HCT116 (cell line): ENCODE measurements at regions not wholly inside any gene's neighbourhood (a gene's known extent, or its start where the extent isn't known, plus 50 kb on each side); places are given as distances from the start of the nearest gene placed in this dataset.
"Not testable (repeated sequence)": the region's sequence is repeated elsewhere in the genome, so short reads cannot be mapped to it uniquely, and the experiment has no call there.

Experiments used
- ATAC-seq: fragments of 200-7000 bp; cut with Tn5 transposase; 2 replicates; pipeline ENCODE4 v1.9.1; 2020; ENCODE audit warnings: mild to moderate bottlenecking, moderate library complexity
- BruUV-seq: library from RNA; stranded (reverse); fragments of 400-500 nt; replicated peaks from 2 replicates; lab custom pipeline; 2021; lab: Mats Ljungman, UMichigan
- CTCF ChIA-PET: fragments of 300-600 bp; sonication (Branson Sonifier 250); formaldehyde crosslinking; loops from one replicate; lab custom pipeline; 2021; ENCODE audit warnings: antibody characterized with exemption; lab: Charles Lee
- POLR2A ChIA-PET: fragments of 300-600, 350-600 bp; sonication (Branson Sonifier 250); formaldehyde crosslinking; loops from one replicate; lab custom pipeline; 2021; ENCODE audit warnings: antibody characterized with exemption; lab: Charles Lee
- RAD21 ChIA-PET, 2 experiments: fragments of 300-600 bp; sonication (Branson Sonifier 250); formaldehyde crosslinking; loops; one replicate each; lab custom pipeline; 2023; ENCODE audit warnings: low total read pairs in 2 of 2; ENCODE audit not compliant: uncharacterized antibody in 2 of 2, unreplicated experiment in 2 of 2, low non-redundant PET in 1 of 2; lab: Charles Lee
- DNase-seq: peaks from one replicate; pipeline ENCODE4 v3.0.0-alpha.2; 2010; ENCODE audit warnings: low read depth, low spot score
- H2AFZ ChIP-seq: fragments of 200-600 bp; shearing (Covaris generic), sonication (generic); 2 replicates; pipeline ENCODE4 v1.6.1; 2017; ENCODE audit warnings: low read depth, mixed run types, mixed read lengths, antibody characterized with exemption, low read length; ENCODE audit not compliant: poor library complexity, severe bottlenecking
- H3K27ac ChIP-seq: 2 replicates; pipeline ENCODE4 v1.5.1; 2012; ENCODE audit warnings: low read depth, low read length
- H3K27me3 ChIP-seq: fragments of 200-600 bp; sonication (generic); 2 replicates; pipeline ENCODE4 v1.6.1; 2016; ENCODE audit warnings: mixed run types, low read length, mixed read lengths; ENCODE audit not compliant: insufficient read depth
- H3K36me3 ChIP-seq, 2 experiments: fragments of 200-500 bp in 1 of 2; fragments of 200-600 bp in 1 of 2; sonication (Bioruptor generic) in 1 of 2; sonication (generic) in 1 of 2; 2 replicates each; pipeline versions ENCODE4 v1.5.1 to v1.6.1; 2014 to 2016; ENCODE audit warnings: low read length in 2 of 2, inconsistent platforms in 1 of 2, mixed read lengths in 1 of 2, mixed run types in 1 of 2; ENCODE audit not compliant: insufficient read depth in 2 of 2, control insufficient read depth in 1 of 2
- H3K4me1 ChIP-seq, 2 experiments: fragments of 200-600 bp in 1 of 2; sonication (generic) in 1 of 2; 2 replicates each; pipeline versions ENCODE4 v1.5.1 to v1.6.1; 2012 to 2017; ENCODE audit warnings: low read length in 2 of 2, inconsistent platforms in 1 of 2, mild to moderate bottlenecking in 1 of 2, mixed read lengths in 1 of 2, mixed run types in 1 of 2, moderate library complexity in 1 of 2; ENCODE audit not compliant: insufficient read depth in 2 of 2, control insufficient read depth in 1 of 2
- H3K4me2 ChIP-seq: fragments of 200-600 bp; sonication (generic); 2 replicates; pipeline ENCODE4 v1.6.1; 2017; ENCODE audit warnings: mixed run types, low read length, mixed read lengths
- H3K4me3 ChIP-seq, 2 experiments: fragments of 200-600 bp in 1 of 2; sonication (generic) in 1 of 2; replicated peaks in 1 of 2; 2 replicates each; pipeline ENCODE4 v1.5.1; 2011 to 2016; ENCODE audit warnings: low read length in 2 of 2, control low read depth in 1 of 2, low read depth in 1 of 2, mild to moderate bottlenecking in 1 of 2, mixed read lengths in 1 of 2, mixed run types in 1 of 2
- H3K79me2 ChIP-seq: fragments of 200-600 bp; sonication (generic); 2 replicates; pipeline ENCODE4 v1.6.1; 2017; ENCODE audit warnings: mild to moderate bottlenecking, mixed run types, low read length, moderate library complexity, mixed read lengths; ENCODE audit not compliant: insufficient read depth
- H3K9ac ChIP-seq: fragments of 200-600 bp; sonication (generic); 2 replicates; pipeline ENCODE4 v1.6.1; 2016; ENCODE audit warnings: low read length, mixed read lengths
- H3K9me2 ChIP-seq: fragments of 200-600 bp; sonication (generic), shearing (Covaris generic); 2 replicates; pipeline ENCODE4 v1.6.1; 2017; ENCODE audit warnings: mixed run types, mild to moderate bottlenecking, moderate library complexity; ENCODE audit not compliant: insufficient read depth
- H3K9me3 ChIP-seq, 2 experiments: fragments of 200-500 bp in 1 of 2; fragments of 200-600 bp in 1 of 2; sonication (Bioruptor generic) in 1 of 2; sonication (generic) in 1 of 2; 2 replicates each; pipeline ENCODE4 v1.6.1; 2014 to 2017; ENCODE audit warnings: low read length in 2 of 2, mixed read lengths in 2 of 2, inconsistent platforms in 1 of 2, low read depth in 1 of 2, mild to moderate bottlenecking in 1 of 2, mixed run types in 1 of 2, moderate library complexity in 1 of 2; ENCODE audit not compliant: control insufficient read depth in 1 of 2, insufficient read depth in 1 of 2
- H4K20me1 ChIP-seq: fragments of 200-600 bp; sonication (generic), shearing (Covaris generic); 2 replicates; pipeline ENCODE4 v1.6.1; 2017; ENCODE audit warnings: mixed run types, mild to moderate bottlenecking, moderate library complexity; ENCODE audit not compliant: insufficient read depth
- TCF7L2 ChIP-seq: IDR thresholded peaks from 2 replicates; pipeline ENCODE4 v1.7.0; 2011; ENCODE audit warnings: borderline replicate concordance, inconsistent platforms; ENCODE audit not compliant: insufficient read depth, insufficient read length; ENCODE audit errors: extremely low read depth
- ZFX ChIP-seq: fragments of 450-650 bp; IDR thresholded peaks from 2 replicates; pipeline ENCODE4 v1.6.1; 2017
- intact Hi-C: fragments of 100-400 bp; cut with micrococcal nuclease; formaldehyde crosslinking; loops from 2 replicates; pipeline ENCODE4 v1.10.0; 2022

DNA sequence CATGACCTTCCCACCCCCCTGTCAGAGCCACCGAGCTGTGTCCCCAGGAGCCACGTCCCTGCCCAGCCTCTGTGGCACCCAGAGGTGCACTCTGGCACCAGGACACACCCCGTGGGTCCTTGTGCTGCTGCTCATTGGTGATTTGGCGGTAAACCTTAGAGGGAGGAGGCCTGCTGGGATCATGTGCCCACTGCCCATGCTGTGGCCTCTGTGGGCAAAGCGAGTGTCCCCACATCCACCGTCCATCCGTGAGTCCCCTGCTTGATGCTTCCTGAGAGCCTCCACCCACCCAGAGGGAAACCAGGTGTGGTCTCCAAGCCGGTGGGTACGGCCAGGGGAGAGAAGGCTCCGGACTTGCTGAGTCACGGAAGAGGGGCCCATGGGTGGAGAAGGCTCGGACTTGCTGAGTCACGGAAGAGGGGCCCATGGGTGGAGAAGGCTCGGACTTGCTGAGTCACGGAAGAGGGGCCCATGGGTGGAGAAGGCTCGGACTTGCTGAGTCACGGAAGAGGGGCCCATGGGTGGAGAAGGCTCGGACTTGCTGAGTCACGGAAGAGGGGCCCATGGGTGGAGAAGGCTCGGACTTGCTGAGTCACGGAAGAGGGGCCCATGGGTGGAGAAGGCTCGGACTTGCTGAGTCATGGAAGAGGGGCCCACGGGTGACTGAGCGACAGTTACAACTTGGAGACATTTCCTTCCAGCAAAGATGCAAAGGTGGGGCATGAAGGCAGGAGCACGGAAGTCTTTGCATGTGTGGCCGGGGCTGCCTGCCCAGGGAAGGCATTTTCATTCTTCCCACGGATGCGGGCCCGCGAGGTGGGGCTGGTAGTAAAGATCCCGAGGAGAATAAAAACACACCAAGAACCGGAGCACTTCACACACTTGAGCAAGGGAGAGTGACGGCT lies 49.6 kb upstream of the ZNF469 start:
- RAD21 ChIA-PET, H3K27me3 ChIP-seq, H3K9me3 ChIP-seq, H4K20me1 ChIP-seq, POLR2A ChIA-PET, H3K79me2 ChIP-seq, BruUV-seq, H3K9me2 ChIP-seq, H3K36me3 ChIP-seq, intact Hi-C loops: not testable (repeated sequence)
- H3K27ac ChIP-seq, result peak overlapping the region; percentile 97
- H3K4me2 ChIP-seq, result peak overlapping the region; percentile 74
- peak overlapping the region; percentile 35 to 48 for H3K4me3 ChIP-seq
- H3K4me1 ChIP-seq, result peaks cover 30 to 55% of the 10 kb centered on the region in 2 experiments
- H3K9ac ChIP-seq, result peak overlapping the region; percentile 63
- peak; percentile 14 for TF ChIP-seq TCF7L2
- 0 out of 2 replicates have a peak, but pooled peaks have one; percentile 5 for TF ChIP-seq ZFX
- CTCF ChIA-PET, result interaction anchor here (1.2 kb wide), 1 partner anchor 46 kb away, joined by 3 read pairs; no protein-coding TSS in a partner anchor
- peak; percentile 33 for DNase-seq
- H2AFZ ChIP-seq, result peak overlapping the region; percentile 19
- peak; percentile 57 for ATAC-seq
